Common myeloid progenitor, CD34-positive (primary cell): ENCODE measurements at regions not wholly inside any gene's neighbourhood (a gene's known extent, or its start where the extent isn't known, plus 50 kb on each side); places are given as distances from the start of the nearest gene placed in this dataset.

Experiments used
- CTCF ChIA-PET: fragments of 350-600 bp; sonication (Branson Sonifier 250); formaldehyde crosslinking; loops from one replicate; lab custom pipeline; 2021; ENCODE audit warnings: antibody characterized with exemption; lab: Charles Lee
- POLR2A ChIA-PET: fragments of 350-600 bp; sonication (Branson Sonifier 250); formaldehyde crosslinking; loops from one replicate; lab custom pipeline; 2021; ENCODE audit warnings: antibody characterized with exemption; lab: Charles Lee
- DNase-seq, 3 donors: peaks; one replicate each; pipeline versions ENCODE4 v3.0.0 to v3.0.0-alpha.2; 2013
- H3K27ac ChIP-seq, 2 experiments: 1 replicate in 1 of 2; 2 replicates in 1 of 2; pipeline ENCODE4 v1.7.0; 2013; ENCODE audit warnings: inconsistent platforms in 2 of 2, low read length in 2 of 2, mild to moderate bottlenecking in 2 of 2, low read depth in 1 of 2, moderate library complexity in 1 of 2; ENCODE audit not compliant: severe bottlenecking in 2 of 2, insufficient read depth in 1 of 2, poor library complexity in 1 of 2
- H3K27me3 ChIP-seq, 5 experiments: replicated peaks in 2 of 5; 1 replicate in 3 of 5; 2 replicates in 2 of 5; pipeline versions ENCODE4 v1.6.1 to v1.7.0; 2013; ENCODE audit warnings: low read length in 4 of 5, mild to moderate bottlenecking in 2 of 5, moderate library complexity in 2 of 5, inconsistent platforms in 1 of 5; ENCODE audit not compliant: insufficient read depth in 5 of 5, control insufficient read depth in 4 of 5
- H3K36me3 ChIP-seq, 4 experiments: 1 replicate in 2 of 4; 2 replicates in 2 of 4; pipeline versions ENCODE4 v1.6.1 to v1.7.0; 2013; ENCODE audit warnings: low read length in 3 of 4, control low read depth in 1 of 4, mild to moderate bottlenecking in 1 of 4; ENCODE audit not compliant: control insufficient read depth in 4 of 4, insufficient read depth in 4 of 4
- H3K4me1 ChIP-seq, 4 experiments: 1 replicate in 3 of 4; 2 replicates in 1 of 4; pipeline versions ENCODE4 v1.6.1 to v1.7.1; 2013; ENCODE audit warnings: low read length in 3 of 4, mild to moderate bottlenecking in 3 of 4, control low read depth in 1 of 4, inconsistent platforms in 1 of 4, moderate library complexity in 1 of 4; ENCODE audit not compliant: control insufficient read depth in 4 of 4, insufficient read depth in 4 of 4; ENCODE audit errors: control extremely low read depth in 1 of 4
- H3K4me3 ChIP-seq, 7 experiments: 1 replicate in 4 of 7; 2 replicates in 3 of 7; pipeline versions ENCODE4 v1.5.1 to v1.7.0; 2013; ENCODE audit warnings: mild to moderate bottlenecking in 7 of 7, low read length in 6 of 7, moderate library complexity in 6 of 7, inconsistent platforms in 2 of 7, low read depth in 2 of 7, control low read depth in 1 of 7; ENCODE audit not compliant: insufficient read depth in 4 of 7, control insufficient read depth in 1 of 7; ENCODE audit errors: extremely low read depth in 1 of 7
- H3K9me3 ChIP-seq, 5 experiments: 1 replicate in 4 of 5; 2 replicates in 1 of 5; pipeline versions ENCODE4 v1.6.1 to v1.7.1; 2013; ENCODE audit warnings: low read length in 4 of 5, mild to moderate bottlenecking in 2 of 5, inconsistent platforms in 1 of 5, low read depth in 1 of 5, moderate library complexity in 1 of 5; ENCODE audit not compliant: control insufficient read depth in 4 of 5, insufficient read depth in 2 of 5; ENCODE audit errors: control extremely low read depth in 1 of 5
- WGBS: methylation state at CpG from one replicate; pipeline ENCODE4 v1.1.5; 2013; ENCODE audit not compliant: insufficient coverage; 5-methylcytosine and 5-hydroxymethylcytosine counted together

DNA sequence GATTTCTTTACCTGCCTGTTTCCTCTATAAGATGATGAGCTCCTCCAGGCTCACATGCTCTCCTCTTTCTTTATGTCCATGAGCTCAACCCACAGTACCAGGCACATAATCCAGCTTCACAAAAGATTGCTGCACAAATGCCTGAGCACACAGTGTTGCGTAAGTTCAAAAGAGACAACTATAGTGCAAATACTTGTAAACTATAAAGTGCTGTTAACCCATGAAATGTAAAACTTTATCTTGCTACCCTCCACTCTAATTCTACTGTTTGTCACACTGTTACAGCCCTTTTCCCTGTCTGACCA is 101.0 kb upstream of the LPP start:
- POLR2A ChIA-PET = no interaction called here
- CTCF ChIA-PET = interaction anchor here (1.2 kb wide), 1 partner anchor 46 kb away, joined by 4 read pairs; no protein-coding TSS in a partner anchor
- Histone ChIP-seq H3K27me3 (no peaks in the 10 kb centered on the region), H3K9me3 (no peaks in the 10 kb centered on the region), H3K36me3 (no peaks in the 10 kb centered on the region), H3K4me3 (no peak overlapping the region), H3K4me1 (peaks cover 8 to 18% (median 9%) of the 10 kb centered on the region in 4 experiments), H3K27ac (no peak overlapping the region)
- no CpG with 5 or more reads among the region's 1 CpG for WGBS
- DNase-seq = no peak

- POLR2A ChIA-PET = no interaction called here
- no peaks in the 10 kb centered on the region for H3K36me3 ChIP-seq
- no peak for DNase-seq
- H3K4me3 ChIP-seq = no peak overlapping the region
- CTCF ChIA-PET = interaction anchor here (0.9 to 1.2 kb wide), 3 partner anchors 10 to 304 kb away, joined by 4 to 5 read pairs (median 5); no protein-coding TSS in a partner anchor
- 97% methylated on average over 7 of the region's 10 CpGs for WGBS
- no peaks in the 10 kb centered on the region for H3K9me3 ChIP-seq
- no peak overlapping the region for H3K27ac ChIP-seq
- no peaks in the 10 kb centered on the region for H3K27me3 ChIP-seq
- peaks cover 8 to 18% (median 9%) of the 10 kb centered on the region in 4 experiments for H3K4me1 ChIP-seq
Measured at GRCh38 chr3:188053710-188054380, 100.1 kb upstream of the LPP start.

DNA sequence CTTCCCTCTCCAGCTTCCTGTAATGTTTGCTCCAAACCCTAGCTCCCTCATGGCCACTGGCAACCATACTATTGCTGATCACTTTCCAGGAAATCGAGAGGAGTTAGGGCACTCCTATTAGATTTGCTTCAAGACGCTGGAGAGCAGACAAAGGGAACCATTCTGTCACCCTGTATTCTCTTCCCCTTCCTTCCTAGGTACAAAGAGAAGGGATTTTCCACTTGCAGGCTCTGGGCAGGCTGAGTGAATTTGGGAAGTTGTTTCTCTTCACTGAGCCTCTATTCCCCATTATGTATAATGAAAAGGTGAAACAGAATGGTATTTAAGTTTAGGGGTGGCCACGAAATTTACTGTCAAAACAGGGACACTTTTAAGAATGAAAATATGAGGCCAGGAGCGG is 99.4 kb upstream of the LPP start:
- no peaks in the 10 kb centered on the region for H3K36me3 ChIP-seq
- peaks cover 7 to 16% (median 8%) of the 10 kb centered on the region in 4 experiments for H3K4me1 ChIP-seq
- ChIA-PET CTCF (interaction anchor here (0.9 to 1.0 kb wide), 2 partner anchors 11 to 304 kb away, joined by 5 read pairs; no protein-coding TSS in a partner anchor), POLR2A (no interaction called here)
- no peaks in the 10 kb centered on the region for H3K9me3 ChIP-seq
- DNase-seq = no peak
- H3K27me3 ChIP-seq = no peaks in the 10 kb centered on the region
- no peak overlapping the region for H3K4me3 ChIP-seq
- WGBS = 100% methylated on average over 2 of the region's 4 CpGs
- H3K27ac ChIP-seq = no peak overlapping the region

- peaks cover 0 to 8% (median 3%) of the 10 kb centered on the region in 4 experiments for H3K4me1 ChIP-seq
- H3K9me3 ChIP-seq = no peaks in the 10 kb centered on the region
- H3K36me3 ChIP-seq = no peaks in the 10 kb centered on the region
- no peak for DNase-seq
- POLR2A ChIA-PET = no interaction called here
- H3K27ac ChIP-seq = no peak overlapping the region
- H3K4me3 ChIP-seq = no peak overlapping the region
- 94% methylated on average over 3 of the region's 6 CpGs for WGBS
- CTCF ChIA-PET = no interaction called here
- no peaks in the 10 kb centered on the region for H3K27me3 ChIP-seq
Measured at GRCh38 chr3:188055388-188055787, 98.6 kb upstream of the LPP start.

DNA sequence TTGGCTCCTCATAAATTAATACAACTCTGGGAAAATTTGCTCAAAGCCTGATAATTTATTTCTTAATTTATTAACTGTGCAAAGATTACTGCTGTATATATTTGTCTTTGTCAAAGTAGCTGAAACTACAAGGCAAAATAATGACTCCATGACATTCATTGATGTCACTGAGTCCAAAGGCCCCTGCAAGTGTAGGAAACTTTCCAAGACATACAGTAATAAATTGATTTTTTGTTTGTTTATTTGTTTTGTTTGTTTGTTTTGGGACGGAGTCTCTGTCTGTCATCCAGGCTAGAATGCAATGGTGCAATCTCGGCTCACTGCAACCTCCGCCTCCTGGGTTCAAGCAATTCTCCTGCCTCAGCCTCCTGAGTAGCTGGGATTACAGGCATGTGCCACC is 96.8 kb upstream of the LPP start:
- Histone ChIP-seq H3K27me3 (no peaks in the 10 kb centered on the region), H3K27ac (no peak overlapping the region), H3K4me3 (no peak overlapping the region), H3K36me3 (no peaks in the 10 kb centered on the region), H3K4me1 (peaks cover 0 to 10% (median 9%) of the 10 kb centered on the region in 4 experiments), H3K9me3 (no peaks in the 10 kb centered on the region)
- 100% methylated on average over 1 of the region's 3 CpGs for WGBS
- POLR2A ChIA-PET = no interaction called here
- CTCF ChIA-PET = no interaction called here
- no peak for DNase-seq

DNA sequence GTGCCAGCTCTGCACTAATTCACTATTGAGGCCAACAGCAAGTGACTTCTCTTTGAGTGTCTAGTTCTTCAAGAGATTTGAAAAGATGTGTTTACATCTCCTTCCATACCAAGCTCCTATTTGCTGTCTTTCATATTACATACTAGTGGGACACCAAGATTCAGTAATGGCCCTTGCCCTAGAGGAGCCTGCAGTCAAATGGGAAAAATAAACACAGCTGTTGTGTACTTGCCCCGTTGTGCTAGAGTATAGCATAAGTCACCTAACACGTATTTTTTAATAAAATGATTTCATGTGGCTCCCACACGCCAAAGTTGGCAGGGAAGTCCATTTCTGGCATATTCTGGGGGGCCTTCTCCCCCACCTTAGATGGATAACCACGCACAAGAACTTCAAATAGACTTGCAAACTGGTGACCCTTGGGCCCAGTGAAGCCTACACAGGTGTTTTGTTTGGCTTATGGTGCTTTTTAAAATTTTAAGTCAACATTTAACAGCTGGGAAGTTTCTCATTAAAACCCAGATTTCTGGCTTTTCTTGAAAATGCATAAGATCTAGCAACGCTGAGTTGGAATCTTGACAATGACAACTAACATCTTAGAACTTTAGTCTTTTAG is 95.3 kb upstream of the LPP start:
- no peak overlapping the region for H3K4me3 ChIP-seq
- H3K4me1 ChIP-seq = peaks cover 0 to 8% (median 3%) of the 10 kb centered on the region in 4 experiments
- 94% methylated on average over 3 of the region's 5 CpGs for WGBS
- H3K36me3 ChIP-seq = no peaks in the 10 kb centered on the region
- no peak for DNase-seq
- no peak overlapping the region for H3K27ac ChIP-seq
- CTCF ChIA-PET = interaction anchor here (1.1 to 1.3 kb wide), 2 partner anchors 9 to 313 kb away, joined by 3 to 4 read pairs; no protein-coding TSS in a partner anchor
- H3K9me3 ChIP-seq = no peaks in the 10 kb centered on the region
- POLR2A ChIA-PET = no interaction called here
- no peaks in the 10 kb centered on the region for H3K27me3 ChIP-seq

DNA sequence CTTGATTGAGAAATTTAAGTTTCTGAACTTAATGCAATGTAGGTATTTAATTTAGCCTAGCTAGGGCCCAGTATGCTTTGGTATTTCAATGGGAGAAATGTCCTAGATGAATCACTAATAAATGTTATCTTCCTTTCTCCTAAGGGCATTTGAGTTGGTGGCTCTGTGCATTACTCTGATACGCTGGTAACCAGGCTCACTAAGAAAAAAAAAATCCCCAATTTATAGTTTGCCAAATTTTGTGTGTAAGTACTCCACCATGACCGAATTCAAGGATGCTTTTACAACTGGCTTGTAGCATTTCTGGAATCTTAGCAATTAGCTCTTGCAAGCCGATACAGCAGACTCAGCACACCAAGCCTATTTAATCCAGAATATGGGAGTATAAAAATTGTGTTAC is 94.6 kb upstream of the LPP start:
- H3K27me3 ChIP-seq = no peaks in the 10 kb centered on the region
- no peak overlapping the region for H3K27ac ChIP-seq
- H3K9me3 ChIP-seq = no peaks in the 10 kb centered on the region
- POLR2A ChIA-PET = interaction anchor here (0.7 kb wide), 1 partner anchor 783 kb away, joined by 6 read pairs; no protein-coding TSS in a partner anchor
- H3K36me3 ChIP-seq = no peaks in the 10 kb centered on the region
- DNase-seq = no peak
- peaks cover 0 to 8% (median 3%) of the 10 kb centered on the region in 4 experiments for H3K4me1 ChIP-seq
- CTCF ChIA-PET = interaction anchor here (1.2 to 1.3 kb wide), 3 partner anchors 9 to 105 kb away, joined by 3 to 4 read pairs (median 4); no protein-coding TSS in a partner anchor
- WGBS = 100% methylated on average over 1 of the region's 3 CpGs
- H3K4me3 ChIP-seq = no peak overlapping the region
